ENCODE measurements at regions not wholly inside any gene's neighbourhood (a gene's known extent, or its start where the extent isn't known, plus 50 kb on each side); places are given as distances from the start of the nearest gene placed in this dataset.

GRCh38 chr1:218760601-218761570, 412.8 kb upstream of the LYPLAL1 start (continued):
- TF ChIP-seq MXD1 (CRISPR knock-in tag; IDR thresholded peaks at IDR 0.05; ENCODE audit: borderline replicate concordance, poor library complexity, severe bottlenecking) (no peak), ZZZ3 (IDR thresholded peaks at IDR 0.05) (no peak), JUNB (CRISPR knock-in tag; conservative IDR thresholded peaks at IDR 0.05) (no peak), GTF2B (IDR thresholded peaks at IDR 0.05; ENCODE audit: extremely low read depth, insufficient read length) (no peak), NR4A1 (CRISPR knock-in tag; IDR thresholded peaks at IDR 0.05) (no peak), NR4A1 (tag; IDR thresholded peaks at IDR 0.05) (no peak), ARID1B (IDR thresholded peaks at IDR 0.05) (no peak), CREB1 (IDR thresholded peaks at IDR 0.05) (no peak), CREB1 (CRISPR knock-in tag; IDR thresholded peaks at IDR 0.05) (no peak), KDM4B (IDR thresholded peaks at IDR 0.05; ENCODE audit: borderline replicate concordance in 2 of 2, low read depth in 1 of 2) (no peak)
